ENCODE measurements at regions not wholly inside any gene's neighbourhood (a gene's known extent, or its start where the extent isn't known, plus 50 kb on each side); places are given as distances from the start of the nearest gene placed in this dataset.

GRCh38 chr13:85527316-85527715 is 271.9 kb downstream of the SLITRK6 start:
- H3K9me3 ChIP-seq (ENCODE audit: severe bottlenecking) = no peaks in the 10 kb centered on the region
- TF ChIP-seq CTCF (IDR thresholded peaks at IDR 0.05; ENCODE audit: low read depth, low read length) = no peak
- H3K36me3 ChIP-seq = no peaks in the 10 kb centered on the region
- DNase-seq = no peak
- H3K4me3 ChIP-seq (ENCODE audit: low read depth, low read length) = no peak overlapping the region
- H3K27ac ChIP-seq = no peak overlapping the region
- H3K27me3 ChIP-seq (ENCODE audit: insufficient read depth, low read depth, severe bottlenecking) = no peaks in the 10 kb centered on the region

DNA sequence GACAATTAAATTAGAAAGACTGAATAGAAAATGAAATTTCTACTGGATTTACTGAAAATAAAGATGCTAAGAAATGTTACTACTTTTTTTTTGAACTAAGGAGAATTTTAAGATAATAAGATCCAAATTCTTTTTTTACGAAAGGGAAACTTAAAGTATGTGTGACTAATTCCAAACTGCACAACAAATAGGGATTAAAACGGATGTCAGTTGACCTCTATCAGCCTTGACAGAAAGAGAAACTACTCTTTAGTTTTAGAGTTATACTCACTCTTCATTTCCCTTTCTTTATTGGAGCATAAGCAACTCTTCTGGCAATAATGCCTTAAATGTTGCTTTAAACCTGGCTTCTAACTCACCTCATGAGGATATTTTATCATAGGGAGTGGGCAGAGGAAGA is 273.8 kb downstream of the SLITRK6 start:
- no peaks in the 10 kb centered on the region for H3K27me3 ChIP-seq (ENCODE audit: insufficient read depth, low read depth, severe bottlenecking)
- DNase-seq = no peak
- no peak overlapping the region for H3K4me3 ChIP-seq (ENCODE audit: low read depth, low read length)
- H3K27ac ChIP-seq = no peak overlapping the region
- no peaks in the 10 kb centered on the region for H3K9me3 ChIP-seq (ENCODE audit: severe bottlenecking)
- H3K36me3 ChIP-seq = no peaks in the 10 kb centered on the region
- TF ChIP-seq CTCF (IDR thresholded peaks at IDR 0.05; ENCODE audit: low read depth, low read length) = no peak

- no peaks in the 10 kb centered on the region for H3K36me3 ChIP-seq
- H3K9me3 ChIP-seq (ENCODE audit: severe bottlenecking) = no peaks in the 10 kb centered on the region
- H3K27ac ChIP-seq = no peak overlapping the region
- DNase-seq = no peak
- no peaks in the 10 kb centered on the region for H3K27me3 ChIP-seq (ENCODE audit: insufficient read depth, low read depth, severe bottlenecking)
- no peak for TF ChIP-seq CTCF (IDR thresholded peaks at IDR 0.05; ENCODE audit: low read depth, low read length)
- H3K4me3 ChIP-seq (ENCODE audit: low read depth, low read length) = no peak overlapping the region
Observed at GRCh38 chr13:85521657-85522056, 277.6 kb downstream of the SLITRK6 start.

DNA sequence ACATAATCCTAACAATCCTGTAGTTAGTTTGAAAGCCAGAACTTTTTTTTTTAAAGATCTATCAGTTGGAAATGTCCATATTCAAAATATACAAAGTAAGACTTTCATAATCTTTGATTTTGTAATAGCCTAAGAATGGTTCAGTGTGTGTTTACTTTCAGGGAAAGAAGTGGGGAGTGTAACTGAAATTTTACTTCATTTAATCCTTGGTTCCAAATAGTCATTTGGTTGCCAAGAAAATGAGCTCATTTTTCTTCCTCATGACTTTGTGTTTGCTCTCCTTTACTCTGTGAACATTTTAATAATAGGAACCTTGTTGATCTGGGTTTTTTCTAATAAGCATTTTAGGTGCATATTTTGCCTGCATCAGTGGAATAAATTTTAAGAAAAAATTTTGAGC is 278.8 kb downstream of the SLITRK6 start:
- Histone ChIP-seq H3K27ac (no peak overlapping the region), H3K9me3 (ENCODE audit: severe bottlenecking) (no peaks in the 10 kb centered on the region)
- DNase-seq = no peak

DNA sequence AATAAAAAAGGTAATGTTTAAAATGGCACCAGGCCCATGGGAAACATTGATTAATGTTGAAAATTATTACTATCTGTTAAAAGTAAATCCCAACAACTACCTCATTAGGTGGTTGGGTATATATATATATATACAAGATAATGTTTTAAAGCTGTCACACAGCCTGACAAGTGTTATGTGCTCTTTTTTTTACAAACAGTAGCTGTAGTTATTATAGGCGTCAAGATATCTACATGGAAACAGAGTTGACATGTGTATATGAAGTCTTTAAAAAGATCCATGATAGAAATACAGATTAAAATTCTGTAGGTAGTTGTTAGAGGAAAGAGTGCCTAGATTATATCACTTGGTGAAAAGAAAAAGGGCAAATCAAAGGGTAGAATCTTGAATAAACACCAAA is 279.9 kb downstream of the SLITRK6 start:
- no peak for TF ChIP-seq CTCF (IDR thresholded peaks at IDR 0.05; ENCODE audit: low read depth, low read length)
- no peaks in the 10 kb centered on the region for H3K9me3 ChIP-seq (ENCODE audit: severe bottlenecking)
- no peak overlapping the region for H3K27ac ChIP-seq
- no peaks in the 10 kb centered on the region for H3K27me3 ChIP-seq (ENCODE audit: insufficient read depth, low read depth, severe bottlenecking)
- H3K4me3 ChIP-seq (ENCODE audit: low read depth, low read length) = no peak overlapping the region
- no peak for DNase-seq
- H3K36me3 ChIP-seq = no peaks in the 10 kb centered on the region

More for the DNA sequence above, 278.8 kb downstream of the SLITRK6 start:
- no peaks in the 10 kb centered on the region for H3K27me3 ChIP-seq (ENCODE audit: insufficient read depth, low read depth, severe bottlenecking)
- TF ChIP-seq CTCF (IDR thresholded peaks at IDR 0.05; ENCODE audit: low read depth, low read length) = no peak
- no peak overlapping the region for H3K4me3 ChIP-seq (ENCODE audit: low read depth, low read length)
- H3K36me3 ChIP-seq = no peaks in the 10 kb centered on the region

- Histone ChIP-seq H3K27ac (no peak overlapping the region), H3K4me3 (ENCODE audit: low read depth, low read length) (no peak overlapping the region), H3K27me3 (ENCODE audit: insufficient read depth, low read depth, severe bottlenecking) (no peaks in the 10 kb centered on the region), H3K36me3 (no peaks in the 10 kb centered on the region), H3K9me3 (ENCODE audit: severe bottlenecking) (no peaks in the 10 kb centered on the region)
- no peak for TF ChIP-seq CTCF (IDR thresholded peaks at IDR 0.05; ENCODE audit: low read depth, low read length)
- no peak for DNase-seq
Observed at GRCh38 chr13:85512421-85512820, 286.8 kb downstream of the SLITRK6 start.
